Fibroblast of lung (primary cell): ENCODE measurements at regions not wholly inside any gene's neighbourhood (a gene's known extent, or its start where the extent isn't known, plus 50 kb on each side); places are given as distances from the start of the nearest gene placed in this dataset.

Source experiments
- CTCF ChIP-seq, 2 donors: IDR thresholded peaks in 1 of 2; conservative IDR thresholded peaks in 1 of 2; 1 replicate in 1 of 2; 2 replicates in 1 of 2; pipeline ENCODE4 v1.5.1; 2011 to 2012; ENCODE audit warnings: low read length in 2 of 2, control low read depth in 1 of 2, inconsistent platforms in 1 of 2, low read depth in 1 of 2, mild to moderate bottlenecking in 1 of 2
- EZH2 ChIP-seq: IDR thresholded peaks from 2 replicates; pipeline ENCODE4 v1.5.1; 2012; ENCODE audit warnings: low read length, control low read depth, mild to moderate bottlenecking; ENCODE audit errors: missing control alignments

- TF ChIP-seq EZH2 (no peak), CTCF (conservative IDR thresholded peaks at IDR 0.05 in 1 of 2, IDR thresholded peaks at IDR 0.05 in 1 of 2; ENCODE audit: low read depth in 1 of 2, low read length in 2 of 2) (no peak)
These were observed 205.3 kb downstream of the ZIC4 start for GRCh38 chr3:147201086-147201485.
